ENCODE measurements at regions not wholly inside any gene's neighbourhood (a gene's known extent, or its start where the extent isn't known, plus 50 kb on each side); places are given as distances from the start of the nearest gene placed in this dataset.
A peak's percentile ranks its signal among the peaks of the same experiment; 100 is the strongest.
"Not testable (repeated sequence)": the region's sequence is repeated elsewhere in the genome, so short reads cannot be mapped to it uniquely, and the experiment has no call there.

GRCh38 chrX:107348051-107348450 is 101.4 kb upstream of the FRMPD3 start:
- ChIA-PET CTCF (ENCODE audit: partially characterized antibody) (no interaction called here), POLR2A (ENCODE audit: partially characterized antibody) (no interaction called here)
- no peak overlapping the region for H3K4me3 ChIP-seq (ENCODE audit: low read length in 2 of 2)
- no peak overlapping the region for H3K27ac Mint-ChIP-seq
- H3K27me3 Mint-ChIP-seq = peaks cover 5 to 10% of the 10 kb centered on the region in 2 donors
- DNase-seq = no peak
- H3K36me3 Mint-ChIP-seq = no peaks in the 10 kb centered on the region
- no peak overlapping the region for H3K27ac ChIP-seq (ENCODE audit: low read depth, low read length)
- intact Hi-C loops (cut with micrococcal nuclease) = no loop called here
- H3K4me3 Mint-ChIP-seq = no peak overlapping the region
- H3K4me1 ChIP-seq (ENCODE audit: insufficient read depth, low read length) = no peaks in the 10 kb centered on the region
- no peaks in the 10 kb centered on the region for H3K27me3 ChIP-seq (ENCODE audit: insufficient read depth, low read length)
- no peaks in the 10 kb centered on the region for H3K9me3 ChIP-seq (ENCODE audit: control insufficient read depth in 1 of 2, low read length in 2 of 2)
- H3K9me3 Mint-ChIP-seq = no peaks in the 10 kb centered on the region
- H3K36me3 ChIP-seq (ENCODE audit: insufficient read depth, low read length) = no peaks in the 10 kb centered on the region
- H3K4me1 Mint-ChIP-seq = no peaks in the 10 kb centered on the region

DNA sequence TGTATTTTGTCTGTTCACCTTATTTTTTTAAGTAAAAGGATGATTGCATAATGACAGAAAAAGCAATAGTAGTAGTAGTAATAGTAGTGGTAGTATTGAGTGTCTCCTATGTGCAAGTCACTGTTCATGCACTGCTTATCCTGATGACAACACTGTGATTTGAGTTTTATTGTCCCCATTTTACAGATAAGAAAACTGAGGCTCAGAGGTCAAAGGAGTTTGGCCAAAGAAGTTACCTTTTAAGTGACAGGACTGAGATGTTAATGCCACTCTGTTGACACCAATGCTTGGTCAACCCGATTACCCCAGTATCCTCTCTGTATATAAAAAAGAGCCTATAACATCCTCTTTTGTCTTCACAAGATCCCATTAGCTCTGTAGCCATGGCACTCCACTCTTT is 100.5 kb upstream of the FRMPD3 start:
- H3K36me3 Mint-ChIP-seq = no peaks in the 10 kb centered on the region
- Histone ChIP-seq H3K27ac (ENCODE audit: low read depth, low read length) (no peak overlapping the region), H3K4me1 (ENCODE audit: insufficient read depth, low read length) (no peaks in the 10 kb centered on the region), H3K27me3 (ENCODE audit: insufficient read depth, low read length) (no peaks in the 10 kb centered on the region), H3K4me3 (ENCODE audit: low read length in 2 of 2) (no peak overlapping the region), H3K9me3 (ENCODE audit: control insufficient read depth in 1 of 2, low read length in 2 of 2) (no peaks in the 10 kb centered on the region), H3K36me3 (ENCODE audit: insufficient read depth, low read length) (no peaks in the 10 kb centered on the region)
- ChIA-PET CTCF (ENCODE audit: partially characterized antibody) (no interaction called here), POLR2A (ENCODE audit: partially characterized antibody) (no interaction called here)
- H3K4me1 Mint-ChIP-seq = no peaks in the 10 kb centered on the region
- H3K4me3 Mint-ChIP-seq = no peak overlapping the region
- H3K27ac Mint-ChIP-seq = no peak overlapping the region
- H3K27me3 Mint-ChIP-seq = peaks cover 5 to 13% of the 10 kb centered on the region in 2 donors
- intact Hi-C loops (cut with micrococcal nuclease) = no loop called here
- DNase-seq = no peak
- no peaks in the 10 kb centered on the region for H3K9me3 Mint-ChIP-seq

- no peak overlapping the region for H3K27ac Mint-ChIP-seq
- no peak overlapping the region for H3K4me3 ChIP-seq (ENCODE audit: low read length in 2 of 2)
- H3K27me3 Mint-ChIP-seq = peaks cover 6 to 15% of the 10 kb centered on the region in 2 donors
- ChIA-PET POLR2A (ENCODE audit: partially characterized antibody) (no interaction called here), CTCF (ENCODE audit: partially characterized antibody) (no interaction called here)
- no peaks in the 10 kb centered on the region for H3K4me1 ChIP-seq (ENCODE audit: insufficient read depth, low read length)
- H3K36me3 Mint-ChIP-seq = no peaks in the 10 kb centered on the region
- DNase-seq = no peak
- no peaks in the 10 kb centered on the region for H3K9me3 ChIP-seq (ENCODE audit: control insufficient read depth in 1 of 2, low read length in 2 of 2)
- H3K9me3 Mint-ChIP-seq = peaks cover 0 to 4% (median 0%) of the 10 kb centered on the region in 8 donors
- H3K27me3 ChIP-seq (ENCODE audit: insufficient read depth, low read length) = no peaks in the 10 kb centered on the region
- intact Hi-C loops (cut with micrococcal nuclease) = no loop called here
- H3K4me3 Mint-ChIP-seq = peak overlapping the region in 1 of 8 donors; percentile 1
- no peak overlapping the region for H3K27ac ChIP-seq (ENCODE audit: low read depth, low read length)
- no peaks in the 10 kb centered on the region for H3K4me1 Mint-ChIP-seq
- no peaks in the 10 kb centered on the region for H3K36me3 ChIP-seq (ENCODE audit: insufficient read depth, low read length)
Measured at GRCh38 chrX:107355533-107355932, 93.9 kb upstream of the FRMPD3 start.

DNA sequence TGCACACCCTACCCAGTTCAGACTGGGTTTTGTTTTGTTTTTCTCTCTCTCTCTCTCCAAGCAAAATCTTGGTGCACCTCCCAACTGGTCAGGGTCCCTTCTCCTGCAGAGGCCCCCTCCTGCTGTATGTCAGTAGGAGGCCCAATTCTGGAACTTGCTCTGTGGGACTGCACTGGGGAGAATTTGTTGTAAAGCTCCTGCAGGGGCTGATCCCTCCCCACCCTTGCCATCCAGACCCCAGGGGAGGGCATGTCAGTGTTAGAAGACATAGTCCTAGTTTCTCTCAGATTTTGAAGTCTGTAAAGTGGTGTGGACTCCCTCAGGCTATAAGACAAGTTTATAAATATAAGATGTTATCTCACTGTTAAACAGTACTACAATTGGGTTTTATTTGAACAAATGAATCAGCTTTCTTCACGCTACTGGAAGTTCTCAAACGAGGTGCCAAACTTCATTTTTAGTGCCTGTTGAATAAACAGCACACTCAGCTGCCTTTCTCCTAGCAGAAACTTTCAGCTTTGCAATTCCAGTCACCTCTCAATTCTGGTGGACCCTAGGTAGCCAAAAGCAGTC is 88.6 kb upstream of the FRMPD3 start:
- ChIA-PET CTCF (ENCODE audit: partially characterized antibody) (no interaction called here), POLR2A (ENCODE audit: partially characterized antibody) (no interaction called here)
- intact Hi-C loops (cut with micrococcal nuclease) = no loop called here
- Histone ChIP-seq H3K4me1 (ENCODE audit: insufficient read depth, low read length) (no peaks in the 10 kb centered on the region), H3K36me3 (ENCODE audit: insufficient read depth, low read length) (no peaks in the 10 kb centered on the region), H3K27ac (ENCODE audit: low read depth, low read length) (no peak overlapping the region), H3K27me3 (ENCODE audit: insufficient read depth, low read length) (no peaks in the 10 kb centered on the region), H3K9me3 (ENCODE audit: control insufficient read depth in 1 of 2, low read length in 2 of 2) (no peaks in the 10 kb centered on the region), H3K4me3 (ENCODE audit: low read length in 2 of 2) (no peak overlapping the region)
- Mint-ChIP-seq H3K36me3 (no peaks in the 10 kb centered on the region), H3K9me3 (peaks cover 0 to 8% (median 0%) of the 10 kb centered on the region in 8 donors), H3K27me3 (peaks cover 1 to 11% of the 10 kb centered on the region in 2 donors), H3K27ac (no peak overlapping the region), H3K4me1 (no peaks in the 10 kb centered on the region), H3K4me3 (no peak overlapping the region)
- no peak for DNase-seq

- H3K36me3 ChIP-seq (ENCODE audit: insufficient read depth, low read length); H3K27me3 ChIP-seq (ENCODE audit: insufficient read depth, low read length); H3K27me3 Mint-ChIP-seq; DNase-seq; H3K9me3 ChIP-seq (ENCODE audit: control insufficient read depth in 1 of 2, low read length in 2 of 2); H3K4me1 Mint-ChIP-seq; CTCF ChIA-PET (ENCODE audit: partially characterized antibody); H3K27ac Mint-ChIP-seq; H3K9me3 Mint-ChIP-seq; H3K36me3 Mint-ChIP-seq; H3K27ac ChIP-seq (ENCODE audit: low read depth, low read length); POLR2A ChIA-PET (ENCODE audit: partially characterized antibody); H3K4me1 ChIP-seq (ENCODE audit: insufficient read depth, low read length); H3K4me3 Mint-ChIP-seq; intact Hi-C loops (cut with micrococcal nuclease); H3K4me3 ChIP-seq (ENCODE audit: low read length in 2 of 2): not testable (repeated sequence)
Measured at GRCh38 chrX:107370185-107370584, 79.3 kb upstream of the FRMPD3 start.

GRCh38 chrX:107374132-107374531 is 75.3 kb upstream of the FRMPD3 start:
- Histone ChIP-seq H3K36me3 (ENCODE audit: insufficient read depth, low read length) (no peaks in the 10 kb centered on the region), H3K4me3 (ENCODE audit: low read length in 2 of 2) (no peak overlapping the region), H3K27ac (ENCODE audit: low read depth, low read length) (no peak overlapping the region), H3K4me1 (ENCODE audit: insufficient read depth, low read length) (no peaks in the 10 kb centered on the region), H3K27me3 (ENCODE audit: insufficient read depth, low read length) (no peaks in the 10 kb centered on the region), H3K9me3 (ENCODE audit: control insufficient read depth in 1 of 2, low read length in 2 of 2) (no peaks in the 10 kb centered on the region)
- Mint-ChIP-seq H3K4me1 (no peaks in the 10 kb centered on the region), H3K9me3 (no peaks in the 10 kb centered on the region), H3K36me3 (no peaks in the 10 kb centered on the region), H3K27ac (no peak overlapping the region), H3K4me3 (no peak overlapping the region), H3K27me3 (no peaks in the 10 kb centered on the region)
- POLR2A ChIA-PET (ENCODE audit: partially characterized antibody) = no interaction called here
- intact Hi-C loops (cut with micrococcal nuclease) = no loop called here
- CTCF ChIA-PET (ENCODE audit: partially characterized antibody) = no interaction called here
- DNase-seq = no peak

GRCh38 chrX:107374831-107375230 is 74.6 kb upstream of the FRMPD3 start:
- CTCF ChIA-PET (ENCODE audit: partially characterized antibody) = no interaction called here
- intact Hi-C loops (cut with micrococcal nuclease) = no loop called here
- POLR2A ChIA-PET (ENCODE audit: partially characterized antibody) = no interaction called here
- H3K36me3 ChIP-seq (ENCODE audit: insufficient read depth, low read length) = no peaks in the 10 kb centered on the region
- Mint-ChIP-seq H3K27me3 (peaks cover 0 to 1% of the 10 kb centered on the region in 2 donors), H3K27ac (no peak overlapping the region), H3K4me3 (no peak overlapping the region), H3K9me3 (no peaks in the 10 kb centered on the region), H3K36me3 (no peaks in the 10 kb centered on the region), H3K4me1 (no peaks in the 10 kb centered on the region)
- H3K4me3 ChIP-seq (ENCODE audit: low read length in 2 of 2) = no peak overlapping the region
- DNase-seq = no peak
- no peaks in the 10 kb centered on the region for H3K27me3 ChIP-seq (ENCODE audit: insufficient read depth, low read length)
- no peaks in the 10 kb centered on the region for H3K4me1 ChIP-seq (ENCODE audit: insufficient read depth, low read length)
- no peak overlapping the region for H3K27ac ChIP-seq (ENCODE audit: low read depth, low read length)
- H3K9me3 ChIP-seq (ENCODE audit: control insufficient read depth in 1 of 2, low read length in 2 of 2) = no peaks in the 10 kb centered on the region

DNA sequence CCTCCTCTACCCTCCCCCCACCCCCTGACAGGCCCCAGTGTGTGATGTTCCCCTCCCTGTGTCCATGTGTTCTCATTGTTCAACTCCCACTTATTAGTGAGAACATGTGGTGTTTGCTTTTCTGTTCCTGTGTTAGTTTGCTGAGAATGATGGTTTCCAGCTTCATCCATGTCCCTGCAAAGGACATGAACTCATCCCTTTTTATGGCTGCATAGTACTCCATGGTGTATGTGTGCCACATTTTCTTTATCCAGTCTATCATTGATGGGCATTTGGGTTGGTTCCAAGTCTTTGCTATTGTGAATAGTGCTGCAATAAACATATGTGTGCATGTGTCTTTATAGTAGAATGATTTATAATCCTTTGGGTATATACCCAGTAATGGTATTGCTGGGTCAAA is 73.3 kb upstream of the FRMPD3 start:
- H3K27ac ChIP-seq (ENCODE audit: low read depth, low read length); H3K9me3 Mint-ChIP-seq; H3K9me3 ChIP-seq (ENCODE audit: control insufficient read depth in 1 of 2, low read length in 2 of 2); H3K27me3 ChIP-seq (ENCODE audit: insufficient read depth, low read length); H3K4me1 Mint-ChIP-seq; H3K4me3 ChIP-seq (ENCODE audit: low read length in 2 of 2); H3K4me3 Mint-ChIP-seq; DNase-seq; H3K36me3 ChIP-seq (ENCODE audit: insufficient read depth, low read length); H3K36me3 Mint-ChIP-seq; intact Hi-C loops (cut with micrococcal nuclease); H3K27me3 Mint-ChIP-seq; H3K4me1 ChIP-seq (ENCODE audit: insufficient read depth, low read length); POLR2A ChIA-PET (ENCODE audit: partially characterized antibody); CTCF ChIA-PET (ENCODE audit: partially characterized antibody); H3K27ac Mint-ChIP-seq: not testable (repeated sequence)

Data from CD4-positive, alpha-beta memory T cell (primary cell).